HFFc6 (cell line): ENCODE measurements at regions not wholly inside any gene's neighbourhood (a gene's known extent, or its start where the extent isn't known, plus 50 kb on each side); places are given as distances from the start of the nearest gene placed in this dataset.

ENCODE experiments used
- DNase-seq: peaks from one replicate; pipeline ENCODE4 v3.0.0-alpha.2; 2018
- H3K27ac Mint-ChIP-seq: 2 replicates; pipeline ENCODE4 v1.8.0; 2020; ENCODE audit warnings: mild to moderate bottlenecking, mixed read lengths
- H3K27me3 Mint-ChIP-seq: 2 replicates; pipeline ENCODE4 v1.8.0; 2021; ENCODE audit warnings: mild to moderate bottlenecking, moderate library complexity, mixed read lengths; ENCODE audit not compliant: insufficient read depth
- H3K36me3 Mint-ChIP-seq: 2 replicates; pipeline ENCODE4 v1.8.0; 2021; ENCODE audit warnings: low read depth, mixed read lengths
- H3K4me1 Mint-ChIP-seq: 2 replicates; pipeline ENCODE4 v1.8.0; 2020; ENCODE audit warnings: low read depth, mixed read lengths
- H3K4me3 Mint-ChIP-seq: 2 replicates; pipeline ENCODE4 v1.8.0; 2020; ENCODE audit warnings: mild to moderate bottlenecking, moderate library complexity, mixed read lengths
- H3K9me3 Mint-ChIP-seq: 2 replicates; pipeline ENCODE4 v1.8.0; 2020; ENCODE audit warnings: mild to moderate bottlenecking, mixed read lengths
- TF ChIP-seq, protein P1 (sequence below): fragments of 200-600 bp; sonication (generic); IDR thresholded peaks from 2 replicates; pipeline ENCODE4 v1.5.0; 2021; ENCODE audit warnings: antibody characterized with exemption, mild to moderate bottlenecking

GRCh38 chr4:165631912-165632311, 241.1 kb upstream of the TLL1 start:
- Mint-ChIP-seq H3K4me1 (peaks cover 13% of the 10 kb centered on the region), H3K36me3 (no peaks in the 10 kb centered on the region), H3K27me3 (no peaks in the 10 kb centered on the region), H3K27ac (no peak overlapping the region), H3K9me3 (peaks cover 14% of the 10 kb centered on the region), H3K4me3 (no peak overlapping the region)
- TF ChIP-seq, protein P1, sequence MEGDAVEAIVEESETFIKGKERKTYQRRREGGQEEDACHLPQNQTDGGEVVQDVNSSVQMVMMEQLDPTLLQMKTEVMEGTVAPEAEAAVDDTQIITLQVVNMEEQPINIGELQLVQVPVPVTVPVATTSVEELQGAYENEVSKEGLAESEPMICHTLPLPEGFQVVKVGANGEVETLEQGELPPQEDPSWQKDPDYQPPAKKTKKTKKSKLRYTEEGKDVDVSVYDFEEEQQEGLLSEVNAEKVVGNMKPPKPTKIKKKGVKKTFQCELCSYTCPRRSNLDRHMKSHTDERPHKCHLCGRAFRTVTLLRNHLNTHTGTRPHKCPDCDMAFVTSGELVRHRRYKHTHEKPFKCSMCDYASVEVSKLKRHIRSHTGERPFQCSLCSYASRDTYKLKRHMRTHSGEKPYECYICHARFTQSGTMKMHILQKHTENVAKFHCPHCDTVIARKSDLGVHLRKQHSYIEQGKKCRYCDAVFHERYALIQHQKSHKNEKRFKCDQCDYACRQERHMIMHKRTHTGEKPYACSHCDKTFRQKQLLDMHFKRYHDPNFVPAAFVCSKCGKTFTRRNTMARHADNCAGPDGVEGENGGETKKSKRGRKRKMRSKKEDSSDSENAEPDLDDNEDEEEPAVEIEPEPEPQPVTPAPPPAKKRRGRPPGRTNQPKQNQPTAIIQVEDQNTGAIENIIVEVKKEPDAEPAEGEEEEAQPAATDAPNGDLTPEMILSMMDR: no peak
- DNase-seq: no peak

DNA sequence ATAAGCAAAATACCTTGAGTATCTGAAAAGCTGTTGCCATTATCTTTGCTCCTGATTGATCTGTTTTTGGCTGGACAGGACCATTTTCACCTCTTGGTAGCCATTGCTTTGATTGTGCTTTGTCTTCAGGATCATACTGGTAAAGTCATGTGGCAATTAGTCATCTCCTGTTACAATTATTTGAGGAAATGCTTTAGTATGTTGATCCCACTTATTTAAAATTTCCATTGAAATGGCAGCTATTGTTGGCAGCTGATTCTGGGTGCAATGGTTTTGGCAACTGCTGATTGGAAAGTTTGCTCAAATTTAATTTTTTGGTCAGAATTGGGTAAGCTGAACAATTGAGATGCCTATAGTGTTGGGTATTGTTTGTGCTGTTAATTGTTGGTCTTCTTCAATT, 238.3 kb upstream of the TLL1 start:
- Mint-ChIP-seq H3K4me1 (peaks cover 8% of the 10 kb centered on the region), H3K36me3 (no peaks in the 10 kb centered on the region), H3K27me3 (no peaks in the 10 kb centered on the region), H3K4me3 (no peak overlapping the region), H3K9me3 (peaks cover 24% of the 10 kb centered on the region), H3K27ac (no peak overlapping the region)
- TF ChIP-seq, protein P1: no peak
- DNase-seq: no peak

- Mint-ChIP-seq H3K27me3 (no peaks in the 10 kb centered on the region), H3K27ac (no peak overlapping the region), H3K4me3 (no peak overlapping the region), H3K9me3 (peaks cover 24% of the 10 kb centered on the region), H3K36me3 (no peaks in the 10 kb centered on the region), H3K4me1 (peaks cover 8% of the 10 kb centered on the region)
- no peak for DNase-seq
- TF ChIP-seq, protein P1: no peak
Observed at GRCh38 chr4:165635381-165635780, 237.7 kb upstream of the TLL1 start.

GRCh38 chr4:165635951-165636350, 237.1 kb upstream of the TLL1 start:
- TF ChIP-seq, protein P1: no peak
- DNase-seq: no peak
- H3K27me3 Mint-ChIP-seq: no peaks in the 10 kb centered on the region
- no peak overlapping the region for H3K4me3 Mint-ChIP-seq
- no peak overlapping the region for H3K27ac Mint-ChIP-seq
- H3K4me1 Mint-ChIP-seq: peaks cover 6% of the 10 kb centered on the region
- H3K9me3 Mint-ChIP-seq: peaks cover 24% of the 10 kb centered on the region
- H3K36me3 Mint-ChIP-seq: no peaks in the 10 kb centered on the region

DNA sequence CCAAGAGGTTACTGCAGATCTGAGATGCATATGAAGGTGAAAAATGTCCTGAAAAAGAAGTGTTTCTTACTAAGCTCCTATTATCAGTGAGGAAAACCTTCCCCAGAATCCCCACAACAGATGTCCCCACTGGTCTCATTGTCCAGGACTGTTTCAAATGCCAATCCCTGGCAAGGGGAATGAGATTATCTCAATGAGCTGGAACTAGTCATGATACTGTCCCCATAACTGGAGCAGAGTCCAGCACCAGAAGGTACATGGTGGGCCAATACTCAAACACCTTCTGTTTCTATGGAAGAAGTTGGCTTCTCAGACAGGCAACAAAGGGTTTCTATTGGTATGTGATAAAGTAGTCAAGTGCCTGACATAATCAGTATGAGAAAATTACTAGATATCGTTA, 221.1 kb upstream of the TLL1 start:
- H3K4me1 Mint-ChIP-seq: no peaks in the 10 kb centered on the region
- H3K27me3 Mint-ChIP-seq: no peaks in the 10 kb centered on the region
- H3K4me3 Mint-ChIP-seq: no peak overlapping the region
- no peak overlapping the region for H3K27ac Mint-ChIP-seq
- TF ChIP-seq, protein P1: no peak
- H3K36me3 Mint-ChIP-seq: no peaks in the 10 kb centered on the region
- no peak for DNase-seq
- 0 out of 2 replicates have a peak, but pooled peaks cover 9% of the 10 kb centered on the region for H3K9me3 Mint-ChIP-seq

- Mint-ChIP-seq H3K27ac (no peak overlapping the region), H3K4me3 (no peak overlapping the region), H3K27me3 (no peaks in the 10 kb centered on the region), H3K9me3 (0 out of 2 replicates have a peak, but pooled peaks cover 5% of the 10 kb centered on the region), H3K4me1 (no peaks in the 10 kb centered on the region), H3K36me3 (no peaks in the 10 kb centered on the region)
- TF ChIP-seq, protein P1: no peak
- no peak for DNase-seq
Observed at GRCh38 chr4:165654556-165654955, 218.5 kb upstream of the TLL1 start.
